Left renal cortex interstitium (tissue), 4 donors: ENCODE measurements at regions not wholly inside any gene's neighbourhood (a gene's known extent, or its start where the extent isn't known, plus 50 kb on each side); places are given as distances from the start of the nearest gene placed in this dataset.
"Not testable (repeated sequence)": the region's sequence is repeated elsewhere in the genome, so short reads cannot be mapped to it uniquely, and the experiment has no call there.

Experiments used
- DNase-seq, 4 donors: peaks; one replicate each; pipeline ENCODE4 v3.0.0-alpha.2; 2013; ENCODE audit warnings: low read depth in 4 of 4, low spot score in 2 of 4, missing footprints in 1 of 4

DNA sequence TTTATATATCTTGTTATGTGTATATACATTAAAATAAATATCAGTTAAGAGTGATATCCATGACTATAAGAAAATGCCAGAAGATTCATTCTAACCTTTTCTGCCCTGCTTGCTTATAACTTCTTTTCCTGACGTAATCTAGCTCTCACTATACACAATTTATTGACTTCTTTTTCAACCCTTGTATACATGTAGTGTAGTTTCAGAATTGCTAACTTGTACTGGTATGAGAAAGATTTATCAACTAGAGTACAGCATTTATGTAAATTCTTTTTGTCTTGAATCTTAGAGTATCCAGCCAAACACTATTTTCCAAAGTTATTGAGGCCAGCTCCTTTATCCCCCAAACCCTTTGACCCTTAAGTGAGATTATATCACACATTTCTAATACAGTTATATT, 798.0 kb upstream of the RAB6C start:
- DNase-seq, result no peak

DNA sequence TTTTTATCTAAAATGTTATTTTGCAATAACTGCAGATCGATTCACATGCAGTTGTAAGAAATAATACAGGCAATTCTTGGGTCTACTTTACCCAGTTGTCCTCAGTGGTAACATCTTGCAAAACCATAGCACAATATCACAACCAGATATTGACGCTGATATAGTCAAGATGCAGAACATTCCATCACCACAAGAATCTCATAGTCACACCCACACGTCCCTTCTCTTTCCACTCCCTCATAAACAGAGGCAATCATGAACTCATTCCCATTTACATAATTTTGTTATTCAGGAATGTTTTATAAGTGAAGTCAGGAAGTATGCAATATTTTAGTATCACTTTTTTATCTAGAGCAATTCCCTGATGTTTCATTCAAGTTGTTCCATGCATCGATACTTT, 797.5 kb upstream of the RAB6C start:
- DNase-seq, result no peak

DNA sequence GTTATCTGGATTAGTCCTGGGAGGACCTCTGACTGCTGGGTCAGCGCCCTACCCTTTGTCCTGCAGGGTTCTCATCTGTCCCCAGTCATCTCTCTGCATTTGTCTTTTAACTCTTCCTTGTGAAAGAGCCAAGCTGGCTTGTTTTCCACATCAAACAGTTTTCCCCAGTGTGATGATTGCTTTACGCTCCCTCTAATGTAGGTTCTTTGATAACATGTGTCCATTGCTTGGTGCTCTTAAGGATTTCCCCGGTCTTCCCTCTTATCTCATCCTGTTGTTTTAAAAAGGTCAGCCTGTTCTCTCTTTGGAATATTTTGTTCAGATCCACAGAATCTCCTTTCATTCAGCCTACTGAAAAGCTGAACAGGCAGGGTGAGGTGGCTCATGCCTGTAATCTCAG, 792.1 kb upstream of the RAB6C start:
- no peak for DNase-seq

DNA sequence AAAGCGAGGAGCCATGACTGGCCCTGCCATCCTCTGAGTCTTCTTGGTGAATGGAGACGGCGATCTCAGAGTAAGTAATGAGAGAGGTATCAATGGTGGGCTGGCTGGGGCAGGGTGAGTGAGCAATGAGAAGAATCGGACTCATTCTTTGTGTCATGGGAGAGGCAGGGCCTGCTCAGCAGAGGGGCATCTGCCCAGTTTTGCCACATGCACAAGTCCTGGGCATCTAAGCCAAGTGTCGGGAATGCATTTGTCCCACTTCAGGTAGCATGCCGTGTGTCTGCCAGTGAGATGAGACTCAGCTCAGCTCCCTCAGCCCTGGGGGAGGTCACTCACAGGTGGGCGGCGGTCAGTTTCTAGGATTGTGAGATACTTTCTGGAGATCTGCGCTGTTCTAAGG, 791.0 kb upstream of the RAB6C start:
- DNase-seq, result no peak

DNA sequence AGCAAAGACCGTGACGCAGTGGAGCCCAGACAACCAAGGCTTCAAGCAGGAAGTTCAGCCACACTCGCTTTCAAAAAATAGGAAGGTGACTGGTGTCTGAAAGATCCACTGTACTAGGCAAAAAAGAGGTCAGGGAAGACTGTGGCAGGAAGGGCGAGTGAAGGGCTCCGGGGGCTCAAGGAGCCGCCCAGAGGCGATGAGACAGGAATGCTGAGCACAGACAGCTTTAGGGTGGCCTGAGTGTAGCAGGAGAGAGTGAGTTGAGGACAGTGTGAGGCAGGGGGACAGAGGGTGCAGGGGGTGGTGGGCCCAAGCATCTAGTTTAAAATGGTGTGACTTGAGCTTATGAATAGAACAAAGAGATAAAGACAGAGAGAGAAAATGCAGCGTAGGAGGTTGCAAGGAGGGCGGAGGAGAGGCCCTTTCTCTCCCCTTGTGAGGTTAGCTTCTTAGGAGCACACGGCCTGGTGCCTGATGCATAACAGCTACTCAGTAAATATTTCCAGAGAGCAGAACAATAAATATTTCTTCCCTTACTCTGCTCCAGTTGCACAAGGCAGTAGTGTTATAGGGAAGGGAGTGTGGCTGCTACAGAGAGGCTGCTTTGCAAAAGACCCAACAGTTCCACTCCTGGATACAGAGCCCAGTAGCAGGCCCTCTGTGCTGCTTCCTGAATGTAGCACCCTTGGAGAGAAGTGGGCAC, 789.7 kb upstream of the RAB6C start:
- DNase-seq, result no peak

DNA sequence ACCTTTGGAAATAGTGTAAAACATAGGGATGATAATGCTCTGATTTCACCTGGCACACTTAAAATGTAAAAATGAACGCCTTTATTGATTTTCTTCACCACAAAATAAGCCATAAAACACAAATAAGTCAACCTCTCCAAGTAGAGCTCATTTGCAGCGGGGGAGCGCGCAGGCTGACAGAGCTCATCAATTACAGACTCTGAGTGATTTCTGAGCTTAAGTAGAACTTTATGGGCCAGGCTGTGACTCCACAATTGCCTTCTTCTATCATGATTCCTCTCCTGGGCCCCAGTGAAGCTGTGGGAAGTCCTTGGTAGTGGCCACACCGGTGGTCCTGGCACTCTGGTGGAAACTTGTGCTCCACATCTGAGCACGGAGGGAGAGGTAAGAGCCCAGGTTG, 789.0 kb upstream of the RAB6C start:
- peak in 1 of 4 donors; percentile 10 for DNase-seq

DNA sequence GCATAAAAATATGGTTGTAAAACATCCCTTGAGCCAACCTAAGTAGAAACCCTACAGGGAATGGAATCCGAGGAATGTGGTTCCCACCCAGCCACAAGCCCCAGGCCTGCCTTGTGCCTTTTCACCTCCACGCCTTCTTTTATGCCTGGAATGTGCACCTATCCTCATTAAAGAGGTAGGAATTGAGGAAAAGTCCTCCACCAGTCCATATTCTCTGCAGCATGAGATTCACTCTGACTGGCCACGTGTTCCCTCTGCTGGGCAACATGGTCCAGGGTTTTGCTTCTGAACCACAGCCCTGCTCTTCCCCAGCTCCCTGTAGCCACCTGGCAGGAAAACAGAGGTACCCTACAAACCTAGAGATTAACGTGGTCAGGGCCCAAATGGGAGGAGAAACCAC, 787.9 kb upstream of the RAB6C start:
- no peak for DNase-seq

DNA sequence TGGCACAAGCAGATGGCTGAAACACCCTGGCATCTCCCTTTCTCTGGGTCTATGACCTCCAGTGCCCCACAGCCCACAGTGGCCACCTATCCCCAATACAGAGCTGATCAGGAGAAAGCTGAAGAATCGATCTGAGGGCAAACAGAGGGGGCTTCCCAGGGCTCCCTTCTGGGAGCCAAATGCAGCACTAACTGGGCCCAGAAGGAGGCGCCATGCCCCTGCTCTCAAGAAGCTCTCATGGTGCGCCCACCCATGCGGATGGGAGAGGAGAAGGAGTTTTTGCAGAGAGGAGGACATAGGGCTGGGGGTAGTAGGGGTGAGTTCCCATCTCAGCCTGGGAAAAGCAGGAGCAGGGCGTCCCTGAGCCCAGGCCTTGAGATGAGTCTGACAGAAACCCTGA, 787.3 kb upstream of the RAB6C start:
- no peak for DNase-seq

DNA sequence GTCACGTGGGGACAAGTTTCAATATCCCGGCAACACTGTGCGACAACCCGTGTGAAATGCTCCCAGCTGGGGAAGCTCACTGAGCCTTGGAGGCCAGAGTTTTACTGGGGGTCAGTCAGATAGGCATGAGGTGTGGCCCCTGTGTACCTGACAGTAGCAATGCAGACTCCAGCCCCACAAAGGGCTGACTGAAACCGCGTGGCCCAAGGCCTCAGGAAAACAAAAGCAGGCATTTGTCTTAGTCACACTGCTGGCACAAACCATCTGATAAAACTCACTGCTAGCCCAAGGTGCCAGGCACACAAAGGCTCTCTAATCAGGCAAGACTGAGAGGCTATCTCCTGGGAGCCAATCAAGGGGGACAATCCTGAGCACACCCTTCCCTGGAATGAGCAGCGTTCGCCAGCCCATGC, 786.6 kb upstream of the RAB6C start:
- DNase-seq, result no peak

DNA sequence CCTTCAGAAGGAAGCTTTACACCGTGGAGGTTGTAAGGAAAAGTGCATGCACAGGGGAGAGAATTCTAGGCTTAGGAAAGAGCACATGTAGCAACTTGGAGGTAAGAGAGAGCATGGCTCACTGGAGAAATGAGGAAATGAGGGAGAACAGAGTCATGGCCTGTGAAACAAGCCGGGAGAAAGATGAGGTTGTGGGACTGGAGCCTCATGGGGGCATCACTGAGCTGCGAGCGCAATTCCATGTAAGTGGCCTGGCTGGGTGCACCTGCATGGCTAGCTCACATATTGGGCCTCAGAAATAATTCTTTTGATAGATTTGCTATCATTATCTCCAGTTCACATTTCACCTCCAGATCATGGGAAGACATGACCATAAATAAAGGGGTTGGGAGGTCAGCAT, 785.5 kb upstream of the RAB6C start:
- DNase-seq, result no peak

DNA sequence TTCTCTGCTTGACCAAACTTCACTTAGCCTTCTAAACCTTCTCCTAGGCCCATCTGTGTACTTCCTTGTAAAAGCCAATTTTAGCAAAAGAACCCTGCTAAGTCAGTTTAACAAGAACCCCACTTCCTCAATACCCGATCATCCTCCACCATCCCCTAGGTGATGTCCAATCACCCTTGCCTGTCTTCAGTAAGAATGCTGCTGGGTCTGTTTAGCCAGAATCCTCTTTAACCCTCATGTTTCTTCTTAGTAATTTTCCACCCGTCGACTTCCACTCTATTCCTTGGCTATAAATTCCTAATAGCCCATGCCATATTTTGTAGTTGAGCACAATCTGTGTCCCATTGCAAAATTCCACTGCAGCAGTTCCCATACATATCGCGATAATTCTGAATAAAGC, 780.0 kb upstream of the RAB6C start:
- no peak for DNase-seq

DNA sequence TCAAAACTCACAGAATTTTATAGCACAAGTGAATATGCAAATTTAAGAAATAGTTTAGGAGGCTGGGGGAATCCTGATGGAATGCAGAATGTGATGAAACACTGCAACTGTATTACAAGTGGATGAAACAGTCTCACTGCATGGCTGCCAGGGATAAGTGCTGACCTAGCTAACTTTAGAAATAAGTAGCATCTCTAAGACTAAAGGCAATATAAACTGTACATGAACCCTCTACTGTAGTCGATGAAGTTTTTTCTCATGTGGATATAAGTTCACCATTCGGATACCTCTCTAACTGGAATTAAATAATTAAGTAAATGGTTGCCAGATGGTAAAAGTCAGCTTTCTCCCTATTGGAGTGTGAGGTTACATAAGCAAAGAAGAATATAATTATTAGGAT, 777.8 kb upstream of the RAB6C start:
- no peak for DNase-seq

DNA sequence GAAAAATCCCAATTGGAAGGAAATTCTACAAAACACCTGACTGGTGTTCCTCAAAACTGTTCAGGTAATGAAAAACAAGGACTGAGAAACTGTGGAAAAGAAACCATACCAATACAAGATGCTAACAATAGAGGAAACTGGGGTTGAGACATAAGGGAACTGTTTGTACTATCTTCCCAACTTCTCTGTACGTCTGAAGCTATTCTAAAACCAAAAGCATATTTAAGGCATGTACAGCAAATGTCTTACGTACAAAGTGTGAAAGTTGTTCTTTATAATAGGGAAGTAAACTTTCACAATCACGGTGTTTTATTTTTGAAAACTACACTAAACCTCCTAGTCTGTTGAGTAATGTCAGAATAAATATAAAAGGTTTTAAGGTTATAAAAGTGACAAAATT, 776.1 kb upstream of the RAB6C start:
- no peak for DNase-seq

DNA sequence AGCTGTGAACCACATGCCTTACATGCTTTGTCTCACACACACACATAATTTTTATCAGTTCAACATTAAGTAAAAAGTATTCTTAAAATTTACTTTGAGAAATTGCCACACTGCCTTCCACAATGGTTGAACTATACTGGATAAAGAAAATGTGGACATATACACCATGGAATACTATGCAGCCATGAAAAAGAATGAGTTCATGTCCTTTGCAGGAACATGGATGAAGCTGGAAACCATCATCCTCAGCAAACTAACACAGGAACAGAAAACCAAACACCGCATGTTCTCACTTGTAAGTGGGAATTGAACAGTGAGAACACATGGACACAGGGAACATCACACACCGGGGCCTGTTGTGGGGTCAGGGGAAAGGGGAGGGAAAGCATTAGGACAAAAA, 774.9 kb upstream of the RAB6C start:
- DNase-seq, result not testable (repeated sequence)

DNA sequence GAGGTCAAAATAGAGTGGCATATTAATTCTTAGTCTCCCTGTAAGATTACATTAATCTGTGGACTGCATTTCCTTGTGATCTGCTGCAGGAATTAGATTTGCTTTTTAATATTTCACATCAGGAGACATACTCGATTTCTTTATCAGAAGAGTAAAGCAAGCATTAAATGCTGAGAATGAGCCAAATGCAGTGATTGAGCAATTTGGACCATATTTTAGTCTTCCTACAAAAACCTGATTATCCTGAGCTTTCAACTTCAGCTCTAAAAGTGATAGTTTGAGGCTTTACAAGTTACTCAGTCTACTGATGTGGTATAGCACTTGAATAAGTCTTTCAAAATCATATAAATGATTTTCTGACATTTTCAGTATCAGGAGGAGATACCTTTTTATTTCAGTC, 774.3 kb upstream of the RAB6C start:
- no peak for DNase-seq

DNA sequence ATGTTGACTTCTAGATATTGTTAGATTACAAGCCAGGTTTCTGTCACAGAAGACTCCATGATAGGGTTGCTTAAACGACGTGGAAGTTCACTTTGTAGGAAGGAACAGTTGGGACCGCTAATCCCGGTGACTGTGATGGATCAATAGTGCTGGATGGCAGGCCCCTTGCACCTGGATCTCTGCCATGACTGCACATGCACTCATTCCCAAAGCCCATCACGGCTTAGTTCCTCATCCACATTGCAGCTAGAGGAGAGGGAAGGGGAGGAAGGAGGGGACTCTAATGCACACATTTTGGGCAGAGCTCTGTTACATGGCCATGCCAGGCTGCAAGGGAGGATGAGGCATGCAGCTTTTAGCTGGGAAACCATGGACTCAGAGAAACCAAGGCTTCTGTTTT, 773.7 kb upstream of the RAB6C start:
- DNase-seq, result no peak

DNA sequence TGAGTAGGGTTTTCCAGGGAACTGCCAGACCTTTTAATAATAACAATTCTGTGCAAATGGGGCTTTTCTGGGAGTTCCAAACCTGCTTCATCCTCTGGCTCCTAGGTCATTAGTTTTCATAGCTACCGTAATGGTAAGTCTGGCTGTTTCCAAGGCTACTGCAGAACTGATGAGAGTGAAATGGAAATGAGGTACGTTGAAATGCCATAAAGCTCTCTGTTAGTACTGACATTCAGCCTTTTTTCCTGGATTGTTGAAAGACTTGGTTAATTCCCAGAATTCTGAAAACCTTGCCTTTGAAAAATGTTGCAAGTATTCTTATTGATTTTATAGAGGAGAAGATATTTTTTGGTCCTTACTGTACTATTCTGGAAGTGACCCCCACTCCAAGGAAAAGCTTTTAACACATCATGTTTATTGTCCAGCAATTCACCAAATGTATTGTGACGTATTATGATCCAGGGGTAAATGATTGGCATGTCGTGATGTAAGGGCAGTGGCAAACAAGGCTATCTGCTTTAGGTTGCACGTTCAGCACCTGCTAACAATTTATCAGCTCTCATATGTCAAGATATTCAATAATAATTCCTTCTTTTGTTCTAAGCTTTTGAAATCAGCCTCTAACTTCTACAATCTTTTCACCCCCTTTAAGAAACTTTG, 767.0 kb upstream of the RAB6C start:
- DNase-seq, result no peak

DNA sequence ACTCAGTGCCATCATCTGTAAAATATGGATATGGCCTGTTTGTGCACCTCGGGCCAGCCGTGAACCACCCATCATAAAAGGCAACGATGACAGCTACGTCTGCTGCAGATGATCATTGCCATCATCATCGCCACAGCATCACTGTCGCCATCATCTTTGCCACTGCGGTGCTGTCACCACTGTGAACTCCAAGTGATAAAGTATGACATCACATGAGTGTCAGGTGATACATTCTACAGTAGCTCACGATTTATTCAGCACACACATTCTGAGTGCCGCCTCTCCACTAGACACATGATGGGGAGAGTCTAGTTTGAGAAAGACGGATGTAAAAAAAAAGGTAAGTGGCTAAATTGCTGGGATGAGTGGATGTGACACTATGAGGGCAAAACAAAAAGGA, 755.4 kb upstream of the RAB6C start:
- DNase-seq, result no peak

DNA sequence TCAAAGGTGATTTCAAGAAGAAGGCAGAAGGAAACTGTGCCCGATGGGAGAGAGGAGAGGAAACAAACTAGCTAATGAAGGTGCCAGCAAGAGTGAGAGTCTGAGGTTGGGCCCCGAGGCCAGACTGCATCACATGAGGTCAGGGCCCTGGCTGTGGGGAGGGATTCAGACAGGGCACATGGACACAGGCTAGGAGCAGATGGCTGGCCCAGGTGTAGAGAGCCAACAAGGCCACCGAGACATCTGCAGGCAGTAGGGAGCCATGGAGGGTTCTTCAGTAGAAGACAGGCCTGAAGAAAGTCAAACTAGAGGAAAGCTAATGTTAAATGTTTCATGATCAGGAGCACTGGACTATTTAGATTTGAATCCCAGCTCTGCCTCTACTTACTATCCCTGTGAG, 755.0 kb upstream of the RAB6C start:
- no peak for DNase-seq

DNA sequence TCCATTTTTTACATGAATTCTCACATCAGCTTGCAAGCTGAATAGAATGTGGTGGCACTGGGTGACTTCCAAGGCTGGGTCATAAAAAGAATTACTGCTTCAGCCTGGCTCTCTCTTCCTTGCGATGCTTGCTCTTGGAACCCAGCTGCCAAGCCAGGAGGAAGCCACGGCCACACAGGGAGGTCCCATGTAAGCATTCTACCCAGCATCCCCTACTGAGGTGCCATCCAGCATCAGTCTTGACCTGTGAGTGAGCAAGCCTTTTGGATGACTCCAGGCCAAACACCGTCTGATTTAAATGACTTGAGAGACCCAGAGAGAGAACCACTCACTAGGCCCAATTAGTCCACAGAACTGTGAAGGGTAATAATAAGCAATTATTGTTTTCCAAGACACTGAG, 750.3 kb upstream of the RAB6C start:
- no peak for DNase-seq

DNA sequence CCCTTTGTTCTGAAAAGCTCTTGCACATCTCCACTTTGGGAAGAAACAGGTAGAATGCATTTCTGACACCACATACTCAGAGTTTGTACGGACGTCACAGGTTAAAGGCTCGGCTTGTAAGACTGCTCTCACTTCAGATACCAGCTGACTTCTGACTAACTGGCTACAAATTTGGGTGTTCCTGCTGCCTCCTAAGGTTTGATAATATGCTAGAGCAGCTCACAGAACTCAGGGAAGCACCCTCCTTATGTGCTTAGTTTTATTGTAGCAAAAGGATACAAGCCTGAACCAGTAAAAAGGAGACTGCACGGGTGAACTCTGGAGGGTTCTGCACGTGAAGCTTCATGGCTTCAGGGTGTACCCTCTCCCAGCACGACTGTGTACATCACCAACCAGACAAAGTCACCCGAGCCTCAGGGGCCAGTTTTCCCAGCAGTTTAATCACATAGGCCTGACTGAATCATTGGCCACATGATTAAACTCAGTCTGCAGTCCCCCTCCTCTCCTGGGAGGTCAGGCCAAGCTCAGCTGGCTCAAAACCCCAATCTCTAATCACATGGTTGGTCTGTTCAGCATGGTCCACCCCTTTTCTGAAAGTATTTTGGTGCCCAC, 749.5 kb upstream of the RAB6C start:
- DNase-seq, result no peak

DNA sequence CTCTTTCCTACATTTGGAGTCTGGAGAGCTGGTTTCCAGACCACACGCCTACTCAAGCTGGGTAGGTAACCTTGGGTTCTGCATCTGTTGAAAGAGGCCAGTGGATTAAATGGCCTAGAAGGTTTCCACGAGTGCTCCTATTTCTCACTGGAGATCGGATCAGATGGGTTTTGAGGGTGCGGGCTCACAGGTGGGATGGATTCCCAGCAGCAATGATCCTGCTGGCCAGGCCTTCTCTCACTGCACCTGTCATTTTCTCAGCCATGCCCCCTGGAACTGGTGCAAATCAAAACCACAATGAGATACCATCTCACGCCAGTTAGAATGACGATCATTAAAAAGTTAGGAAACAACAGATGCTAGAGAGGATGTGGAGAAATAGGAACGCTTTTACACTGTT, 747.5 kb upstream of the RAB6C start:
- DNase-seq, result no peak
